Smooth muscle cell of the brain vasculature (primary cell): ENCODE measurements at regions not wholly inside any gene's neighbourhood (a gene's known extent, or its start where the extent isn't known, plus 50 kb on each side); places are given as distances from the start of the nearest gene placed in this dataset.
A peak's percentile ranks its signal among the peaks of the same experiment; 100 is the strongest.

Experiments used
- DNase-seq: peaks from one replicate; pipeline ENCODE4 v3.0.0-alpha.2; 2012; ENCODE audit warnings: low read depth, low spot score

DNA sequence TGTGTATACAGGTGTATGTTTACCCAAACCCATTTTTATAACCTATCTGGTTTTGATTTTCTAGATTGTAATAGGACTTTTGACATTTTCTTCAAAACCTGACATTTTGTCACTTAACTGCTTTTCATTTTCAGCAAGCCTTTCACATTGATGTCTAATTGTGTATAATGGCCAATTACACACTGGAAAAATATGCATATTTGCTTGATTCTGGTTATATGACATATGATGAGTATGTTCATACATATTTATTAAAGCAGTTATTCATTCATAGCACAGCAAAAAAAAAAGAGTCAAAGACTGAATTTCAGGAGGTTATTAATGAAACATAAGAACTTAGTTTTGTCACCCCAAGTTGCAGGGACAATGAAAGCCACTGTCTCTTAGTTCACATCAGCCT lies 307.7 kb upstream of the TNP1 start:
- DNase-seq: no peak

DNA sequence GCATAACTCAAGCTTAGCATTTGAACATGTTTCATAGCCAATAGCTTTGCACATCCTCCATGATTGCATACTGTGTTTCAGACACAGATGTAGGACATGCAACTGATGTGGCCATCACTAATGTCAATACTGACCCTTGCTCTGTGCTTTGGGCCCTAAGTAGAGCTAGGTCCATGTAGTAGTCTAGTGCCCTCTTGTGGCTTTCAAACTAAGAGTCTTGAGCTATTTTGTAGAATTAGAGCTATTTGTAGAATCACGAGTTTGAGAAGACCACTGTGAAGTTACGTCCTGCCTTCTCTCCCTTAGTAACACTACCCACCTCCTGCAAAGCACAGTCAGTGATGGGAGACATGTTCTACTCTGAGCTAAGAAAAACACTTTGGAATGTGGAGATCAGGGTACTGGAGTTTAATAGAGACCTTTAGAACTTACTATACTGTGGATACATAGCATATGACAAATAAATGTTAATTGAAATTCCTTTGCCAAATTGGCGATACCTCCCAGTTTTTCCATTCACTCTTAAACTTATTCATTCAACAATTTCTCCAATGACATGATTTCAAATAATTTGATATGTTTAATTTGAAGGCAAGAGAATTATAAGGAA lies 306.5 kb upstream of the TNP1 start:
- peak; percentile 45 for DNase-seq

DNA sequence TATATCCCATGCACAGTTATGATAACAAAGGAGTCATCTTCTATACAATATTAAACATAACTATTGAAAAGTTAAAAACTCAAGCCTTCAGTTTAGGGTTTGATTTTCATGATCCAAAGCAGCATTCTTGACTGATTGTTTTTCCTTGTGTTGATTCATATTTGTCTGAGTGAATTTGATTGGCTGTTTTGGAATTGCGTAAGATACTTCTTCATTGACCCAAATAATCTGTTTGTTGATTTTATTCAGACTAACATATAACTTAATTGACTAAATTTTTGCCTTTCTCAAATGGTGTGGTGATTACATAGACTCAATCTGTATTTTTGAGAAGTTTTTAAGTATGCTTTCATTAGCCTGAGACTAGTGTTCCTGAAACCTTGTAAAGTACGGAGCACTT lies 305.7 kb upstream of the TNP1 start:
- no peak for DNase-seq

DNA sequence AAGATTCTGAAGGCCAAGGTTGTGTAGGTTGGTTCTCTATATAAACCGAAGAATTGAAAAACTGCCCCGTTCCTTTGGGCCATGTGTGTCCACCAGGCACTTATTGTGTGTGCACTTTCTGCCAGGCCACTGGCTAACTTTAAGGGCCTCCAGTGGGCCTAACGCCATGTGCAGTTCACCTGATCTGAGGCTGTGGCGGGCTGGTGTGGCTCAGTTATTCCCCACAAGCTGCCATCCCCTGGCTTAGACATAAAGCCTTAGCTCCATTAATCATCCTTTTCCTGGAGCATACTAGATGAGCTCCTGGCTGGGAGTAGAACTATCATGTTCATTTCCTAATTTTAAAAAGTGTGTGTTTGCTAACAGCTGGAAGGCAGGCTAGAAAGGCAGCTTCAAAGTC lies 304.1 kb upstream of the TNP1 start:
- no peak for DNase-seq

DNA sequence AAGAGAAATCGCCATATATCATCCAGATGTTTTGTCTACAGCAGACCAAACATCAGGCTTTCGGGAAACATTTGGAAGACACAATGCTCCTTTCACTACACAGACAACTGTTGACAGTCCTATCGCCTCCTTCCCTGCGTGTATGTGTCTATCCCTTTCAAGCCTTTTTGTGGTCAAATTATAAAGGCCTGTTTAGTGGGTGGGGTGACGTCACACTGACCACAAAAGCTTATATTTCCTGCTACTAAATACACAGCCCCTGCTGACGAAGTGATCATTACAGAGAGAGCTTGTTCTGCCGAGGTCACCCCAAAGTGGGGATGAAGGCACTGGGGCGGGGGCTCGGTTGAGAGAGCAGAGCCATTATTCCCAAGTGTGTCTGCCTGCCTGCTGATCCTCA lies 302.7 kb upstream of the TNP1 start:
- DNase-seq: peak; percentile 80

DNA sequence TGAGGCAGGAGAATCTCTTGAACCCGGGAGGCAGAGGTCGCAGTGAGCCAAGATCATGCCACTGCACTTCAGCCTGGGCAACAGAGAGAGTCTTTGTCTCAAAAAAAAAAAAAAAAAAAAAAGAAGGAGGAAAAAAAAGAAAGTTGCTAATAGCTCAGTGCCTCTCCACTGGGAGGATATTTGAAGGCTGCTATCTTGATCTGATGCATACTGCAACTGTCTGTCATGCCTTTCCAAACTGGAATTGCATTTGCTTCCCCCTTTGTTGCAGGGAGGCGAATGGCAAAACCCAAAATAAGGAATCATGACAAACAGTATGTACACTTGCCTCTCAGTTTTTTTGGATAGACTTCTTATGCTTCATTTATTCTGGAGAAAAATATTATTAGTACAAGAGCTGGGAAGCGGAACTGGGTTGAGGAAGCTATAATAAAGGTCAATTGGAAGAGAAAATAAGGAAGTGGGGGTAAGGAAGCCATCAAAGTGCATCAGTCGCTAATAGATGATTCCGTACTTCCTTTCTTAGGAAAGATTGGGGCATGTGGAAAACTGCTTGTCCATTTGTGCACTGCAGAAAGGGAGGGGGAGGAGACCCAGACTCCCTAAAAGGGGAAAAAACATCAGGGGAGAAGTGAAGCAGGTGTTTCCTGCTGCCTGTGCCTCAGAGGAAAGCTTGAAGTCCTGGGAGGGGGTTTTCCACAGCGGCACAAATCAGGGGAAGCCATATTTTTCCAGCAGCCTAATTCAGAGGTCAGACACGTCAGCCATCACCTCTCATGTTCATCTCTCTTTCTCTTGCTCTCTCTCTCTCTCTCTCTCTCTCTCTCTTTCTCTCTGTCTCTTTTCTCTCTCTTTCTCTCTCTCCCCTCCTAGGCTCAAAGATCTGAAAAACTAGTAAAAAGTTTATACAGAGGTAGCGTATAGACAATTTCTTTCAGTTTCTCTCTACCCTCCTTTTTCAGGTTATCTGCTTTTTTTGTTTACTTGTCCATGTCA lies 301.4 kb upstream of the TNP1 start:
- DNase-seq: no peak

DNA sequence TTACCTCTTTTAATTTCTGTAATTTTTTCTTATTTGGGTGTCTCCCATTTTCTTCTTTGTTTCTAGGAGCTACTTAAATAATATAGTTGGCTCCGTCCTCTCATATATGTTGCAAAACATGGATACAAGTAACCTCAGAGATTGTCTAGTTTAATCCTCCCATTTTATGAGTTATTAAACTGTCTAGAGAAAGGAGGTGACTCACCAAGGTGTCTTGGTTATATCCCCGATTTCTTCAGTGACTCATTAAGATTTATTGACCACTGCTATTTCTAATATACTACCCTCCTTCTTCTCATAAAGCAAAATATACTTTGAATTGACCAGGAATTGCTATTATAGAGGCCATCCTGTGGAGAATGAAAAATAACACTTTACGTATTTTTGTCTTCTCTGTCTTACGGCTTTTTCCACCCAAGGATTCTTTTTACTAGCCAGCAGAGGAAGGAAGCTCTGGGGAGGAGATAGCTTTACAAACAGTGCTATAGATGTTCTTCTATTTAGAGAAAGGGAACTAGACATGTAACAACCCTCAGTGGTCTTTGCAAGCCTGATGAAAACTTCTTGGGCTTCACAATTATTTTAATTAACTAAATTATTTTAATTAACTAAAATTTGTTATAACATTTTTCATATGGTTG lies 300.4 kb upstream of the TNP1 start:
- DNase-seq: no peak

DNA sequence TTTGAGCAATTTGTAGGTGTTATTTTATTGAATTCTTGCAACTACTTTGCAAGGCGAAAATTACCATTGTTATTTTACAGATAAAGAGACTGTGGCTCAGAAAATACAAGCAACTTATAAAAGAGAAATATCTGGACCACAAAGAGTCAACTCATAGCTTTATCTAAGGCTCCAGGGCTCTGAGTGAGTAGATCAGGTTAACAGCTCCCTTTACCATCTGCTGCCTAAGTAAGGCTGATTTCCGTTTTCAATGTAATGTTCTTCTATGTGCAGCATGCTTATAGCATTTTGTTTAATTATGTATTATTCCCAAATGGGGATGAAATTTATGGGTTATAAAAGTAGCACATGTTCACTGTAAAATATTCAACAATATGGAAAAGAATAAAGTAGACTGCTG lies 299.1 kb upstream of the TNP1 start:
- no peak for DNase-seq

DNA sequence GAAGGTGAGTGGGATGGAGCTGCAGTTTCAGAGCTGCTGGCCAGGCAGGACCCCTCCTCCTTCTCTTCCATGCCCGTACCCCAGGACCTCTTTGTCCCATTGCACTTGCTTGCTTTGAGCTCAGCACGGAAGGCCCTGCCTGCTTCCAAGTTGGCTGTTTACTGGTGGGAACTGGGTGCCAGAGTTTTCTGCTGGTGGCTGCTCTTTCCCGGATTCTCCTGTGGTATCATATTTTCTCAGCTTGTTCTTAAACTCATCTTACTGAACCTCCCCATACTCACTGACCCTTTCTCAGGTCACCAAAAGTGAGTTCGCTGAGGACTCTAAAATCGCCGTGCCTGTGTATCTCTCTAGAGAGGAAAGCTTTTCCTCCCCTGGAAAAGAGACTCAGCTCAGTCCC lies 297.7 kb upstream of the TNP1 start:
- DNase-seq: no peak

DNA sequence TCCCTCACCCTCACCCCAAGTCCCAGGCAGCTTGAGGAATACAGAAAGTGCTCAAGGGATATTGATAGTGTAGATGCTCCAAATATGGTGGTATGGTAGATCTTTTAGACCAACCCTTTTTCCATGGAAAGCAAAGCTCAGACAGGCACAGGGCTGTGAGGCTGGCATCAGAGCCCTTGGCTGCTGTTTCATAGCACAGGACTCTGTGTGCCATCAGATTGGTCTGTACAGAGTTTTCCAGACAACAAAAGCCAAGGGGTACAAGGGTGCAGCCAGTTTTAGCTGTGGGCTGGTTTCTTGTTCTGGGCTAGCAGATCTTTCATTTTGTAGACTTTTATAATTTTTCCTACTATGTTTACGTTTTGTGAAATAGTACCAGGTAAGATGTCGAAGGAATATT lies 296.9 kb upstream of the TNP1 start:
- DNase-seq: no peak

DNA sequence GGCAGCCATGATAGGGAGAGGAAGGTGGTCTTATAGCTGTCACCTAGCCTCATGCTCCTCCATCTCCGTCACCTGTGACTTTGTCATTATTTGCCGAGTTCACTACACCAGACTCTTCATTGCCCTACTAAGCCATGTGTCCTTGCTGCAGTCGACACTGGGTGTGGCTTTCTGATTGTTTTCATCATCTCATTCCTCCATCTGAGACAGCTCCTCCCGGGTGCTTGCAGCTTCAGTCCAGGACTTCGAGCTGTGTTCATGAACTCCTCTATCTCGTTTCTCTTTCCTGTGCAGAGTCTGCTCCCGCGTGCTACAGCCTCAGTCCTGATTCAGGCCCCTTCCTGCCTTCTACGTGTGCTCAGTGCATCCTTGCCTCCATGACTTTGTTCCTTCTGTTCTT lies 295.1 kb upstream of the TNP1 start:
- DNase-seq: no peak

DNA sequence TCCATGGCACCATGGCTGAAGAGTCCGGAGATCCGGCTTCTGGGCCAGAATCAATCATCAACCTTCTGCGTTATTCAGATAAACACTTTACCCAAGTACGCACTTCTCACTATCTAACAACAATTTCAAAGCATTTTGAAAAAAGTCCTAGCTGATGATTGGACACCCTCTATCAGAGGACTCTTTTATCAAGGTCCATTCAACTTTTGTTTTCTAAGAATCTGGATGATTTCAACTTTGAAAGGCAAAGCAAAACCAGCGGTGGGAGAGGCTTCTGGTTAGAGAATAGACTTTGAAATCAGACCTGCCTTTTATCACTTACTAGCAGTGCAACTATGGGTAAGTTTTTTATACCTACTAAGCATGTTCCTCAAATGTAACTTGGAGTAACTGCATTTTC lies 293.6 kb upstream of the TNP1 start:
- no peak for DNase-seq

DNA sequence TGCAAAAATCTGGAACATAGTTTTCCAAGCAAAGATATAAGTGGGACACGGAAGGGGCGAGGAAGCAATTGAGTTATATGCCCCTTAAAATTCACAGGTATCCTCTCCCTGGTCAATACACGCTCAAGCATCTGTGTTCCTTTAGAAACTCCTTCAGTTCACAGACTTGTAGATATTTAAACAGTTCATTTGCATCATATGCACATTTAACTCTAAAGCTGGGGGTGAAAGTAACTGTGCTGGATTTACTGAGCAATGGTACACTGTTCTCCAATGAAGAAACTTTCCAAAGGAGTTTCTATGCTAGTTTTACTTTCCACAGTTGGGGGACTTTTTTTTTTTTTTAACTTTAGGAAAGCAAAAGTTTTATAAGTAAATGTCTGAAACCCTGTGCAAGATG lies 293.0 kb upstream of the TNP1 start:
- DNase-seq: no peak

DNA sequence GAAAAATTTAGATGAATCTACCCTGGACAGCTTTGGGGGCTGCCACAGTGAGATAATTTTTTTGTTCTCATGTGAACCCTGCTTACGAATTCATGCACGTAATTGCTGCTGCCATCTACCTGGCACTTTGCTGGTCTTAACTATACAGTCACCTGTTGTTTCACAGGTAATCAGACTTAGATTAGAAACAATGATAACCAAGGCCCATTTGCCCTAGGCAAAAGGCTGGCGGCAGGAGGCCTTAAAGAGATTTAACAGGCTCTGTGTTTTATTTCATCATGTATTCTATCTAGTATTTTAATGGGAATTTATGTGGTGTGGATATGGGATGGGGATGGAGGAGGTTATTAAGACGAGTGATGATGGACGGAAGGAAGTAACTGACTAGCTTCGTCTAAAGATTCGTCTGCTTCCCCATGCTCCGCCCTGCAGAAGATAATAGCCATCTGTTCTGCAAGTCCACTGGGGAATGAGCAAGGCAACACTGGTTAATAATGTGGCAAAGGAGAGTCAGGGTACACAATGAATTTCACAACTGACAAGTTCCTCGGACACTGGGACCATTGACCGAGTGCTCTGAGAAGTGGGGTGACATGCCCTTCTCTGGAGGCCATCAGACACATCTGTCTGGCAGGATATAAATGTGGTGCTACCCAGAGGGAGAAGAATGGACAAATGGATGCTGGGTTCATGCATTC lies 291.8 kb upstream of the TNP1 start:
- no peak for DNase-seq

DNA sequence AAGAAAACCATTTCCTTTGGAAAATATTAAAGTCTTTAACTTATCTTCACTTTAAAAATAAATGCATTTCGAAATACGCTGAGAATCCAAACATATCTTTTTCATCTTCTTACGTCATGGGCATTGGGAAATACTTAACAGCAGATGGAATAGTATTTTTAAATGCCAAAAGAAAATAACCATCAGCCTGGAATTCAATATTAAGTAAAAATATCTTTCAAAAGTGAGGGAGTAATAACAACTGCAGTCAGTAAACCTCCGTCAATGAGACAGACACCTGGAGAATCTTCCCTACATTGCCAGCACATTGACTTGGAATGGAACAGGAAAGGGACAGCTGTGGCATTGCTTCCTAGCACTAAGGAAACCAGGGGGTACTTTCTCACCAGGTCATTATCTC lies 290.4 kb upstream of the TNP1 start:
- no peak for DNase-seq

DNA sequence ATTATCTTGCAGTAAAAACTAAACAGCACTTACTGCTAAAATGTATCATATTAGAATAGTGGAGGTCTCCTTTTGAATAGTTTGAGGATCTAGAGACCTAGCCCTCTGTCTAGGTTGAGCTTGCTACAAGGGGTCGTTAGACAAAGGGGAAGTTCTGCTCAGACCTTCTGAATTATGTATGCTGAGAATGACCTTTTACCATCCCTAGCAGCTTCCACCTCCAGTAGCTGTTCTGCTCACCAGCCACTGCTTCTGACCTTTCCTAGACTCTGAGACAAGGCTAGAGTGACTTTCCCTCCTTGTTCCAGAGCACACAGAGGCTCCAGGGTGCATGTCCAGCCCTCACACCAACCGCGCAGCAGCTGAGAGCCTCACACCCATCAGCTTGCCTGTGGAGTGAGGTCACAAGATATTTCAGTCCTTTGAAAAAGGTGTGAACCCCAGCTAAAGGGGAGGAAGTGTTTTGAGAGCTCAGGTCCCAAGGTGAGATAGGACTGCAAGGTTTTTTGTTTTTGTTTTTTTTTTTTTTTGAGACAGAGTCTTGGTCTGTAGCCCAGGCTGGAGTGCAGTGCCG lies 289.3 kb upstream of the TNP1 start:
- DNase-seq: no peak

DNA sequence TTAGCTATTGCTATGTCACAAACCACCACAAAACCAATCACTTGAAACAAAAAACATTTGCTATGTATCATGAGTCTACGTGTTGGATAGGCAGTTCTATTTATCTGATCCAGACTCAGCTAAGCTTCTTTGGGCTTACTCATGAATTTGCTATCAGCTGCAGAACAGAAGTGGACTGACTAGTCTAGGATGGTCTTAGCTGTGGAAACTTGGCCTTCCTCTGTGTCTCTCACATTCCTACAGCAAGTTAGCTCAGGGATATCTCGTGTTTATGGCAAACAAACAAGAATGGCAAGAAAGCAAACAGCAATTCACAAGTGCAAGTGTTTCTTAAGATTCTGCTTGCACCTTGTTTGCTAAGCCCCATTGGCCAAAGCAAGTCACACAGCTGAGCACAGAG lies 288.0 kb upstream of the TNP1 start:
- DNase-seq: no peak

DNA sequence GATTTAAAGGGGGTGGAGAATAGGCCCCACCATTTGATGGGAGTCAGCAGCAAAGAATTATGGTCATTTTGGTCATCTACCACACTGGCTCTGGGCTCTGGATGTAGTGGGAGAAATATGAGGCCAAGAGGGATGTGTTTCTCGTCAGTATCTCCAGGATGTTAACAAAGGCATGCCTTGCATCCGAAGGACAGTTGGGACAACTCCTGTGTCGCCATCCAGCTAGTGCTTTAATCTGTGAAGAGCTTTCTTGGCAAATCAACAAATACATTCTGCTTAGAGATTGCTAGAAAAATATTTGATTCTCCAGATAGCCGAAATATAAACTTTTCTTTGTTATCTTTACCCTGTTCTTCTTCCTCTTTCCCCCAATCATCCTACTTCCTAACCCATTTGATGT lies 287.1 kb upstream of the TNP1 start:
- no peak for DNase-seq

DNA sequence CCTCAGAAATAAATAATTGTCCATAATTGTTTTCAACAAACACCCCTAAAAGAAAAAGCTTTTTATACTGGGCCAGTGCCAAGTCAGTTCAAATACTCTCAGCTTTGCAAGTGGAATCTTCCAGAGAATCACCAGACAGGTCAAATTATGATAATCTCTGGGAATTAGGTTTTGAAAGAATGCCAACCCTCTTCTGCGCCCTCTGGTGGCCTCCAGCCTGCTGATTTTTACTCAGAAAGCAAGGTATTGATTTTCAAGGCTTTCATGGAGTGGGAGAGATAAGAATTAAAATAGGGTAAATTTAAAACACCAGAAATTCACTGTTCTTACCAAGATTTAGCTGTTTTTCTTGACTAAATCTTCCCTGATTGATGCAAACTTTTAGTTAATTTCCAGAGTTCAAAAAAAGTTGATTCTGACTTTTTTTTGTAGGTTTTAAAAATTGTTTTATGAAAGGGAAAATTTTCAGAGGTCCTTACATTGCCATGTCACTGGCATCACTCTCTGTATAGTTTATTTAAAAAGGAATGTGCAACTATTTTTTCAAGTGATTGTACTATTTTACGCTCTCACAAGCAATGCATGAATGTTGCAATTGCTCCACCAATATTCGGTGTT lies 282.9 kb upstream of the TNP1 start:
- no peak for DNase-seq

DNA sequence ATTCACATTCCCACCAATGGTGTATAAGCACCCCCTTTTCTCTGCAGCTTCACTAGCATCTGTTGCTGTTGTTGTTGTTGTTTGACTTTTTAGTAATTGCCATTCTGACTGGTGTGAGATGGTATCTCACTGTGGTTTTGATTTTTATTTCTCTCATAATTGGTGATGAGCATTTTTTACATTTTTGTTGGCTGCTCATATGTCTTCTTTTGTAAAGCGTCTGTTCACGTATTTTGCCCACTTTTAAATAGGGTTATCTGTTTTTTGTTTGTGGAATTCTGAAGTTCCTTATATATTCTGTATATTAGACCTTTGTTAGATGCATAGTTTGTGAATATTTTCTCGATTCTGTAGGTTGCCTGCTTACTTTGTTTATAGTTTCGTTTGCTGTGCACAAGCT lies 278.4 kb upstream of the TNP1 start:
- DNase-seq: no peak

DNA sequence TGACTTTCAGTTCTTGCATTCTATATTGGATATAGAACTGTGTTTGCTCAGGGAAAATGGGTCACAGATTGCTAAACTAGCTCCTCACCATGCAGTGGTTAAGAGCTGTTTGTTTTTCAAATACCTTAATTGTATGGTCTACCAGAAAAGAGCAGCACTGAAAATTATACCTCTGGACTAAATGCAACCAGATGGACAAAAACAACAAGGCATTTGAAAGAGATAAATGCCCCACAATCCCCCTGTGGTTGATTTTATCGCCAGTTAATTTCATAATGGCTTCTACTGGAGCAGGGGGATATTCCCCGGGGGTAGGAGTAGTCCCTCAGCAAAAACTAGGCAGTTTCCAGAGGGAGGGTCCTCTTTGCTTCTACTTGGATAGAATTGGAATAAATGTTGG lies 267.9 kb upstream of the TNP1 start:
- peak; percentile 23 for DNase-seq
